ENCODE measurements at regions not wholly inside any gene's neighbourhood (a gene's known extent, or its start where the extent isn't known, plus 50 kb on each side); places are given as distances from the start of the nearest gene placed in this dataset.

GRCh38 chr13:37345869-37346268, 240.4 kb upstream of the CSNK1A1L start:
- TF ChIP-seq POLR2A (IDR thresholded peaks at IDR 0.05) (no peak), CTCF (IDR thresholded peaks at IDR 0.05) (no peak), POLR2AphosphoS5 (IDR thresholded peaks at IDR 0.05) (no peak), EP300 (IDR thresholded peaks at IDR 0.05) (no peak)
- H3K36me3 ChIP-seq, result no peaks in the 10 kb centered on the region
- no peaks in the 10 kb centered on the region for H3K27me3 ChIP-seq
- no peaks in the 10 kb centered on the region for H3K9me3 ChIP-seq
- no peaks in the 10 kb centered on the region for H3K4me1 ChIP-seq
- 38% methylated on average over 1 of the region's 1 CpG for WGBS
- H3K27ac ChIP-seq, result no peak overlapping the region
- DNase-seq (ENCODE audit: low spot score in 2 of 2), result no peak
- no peak overlapping the region for H3K4me3 ChIP-seq

GRCh38 chr13:37345391-37345790, 239.9 kb upstream of the CSNK1A1L start:
- H3K36me3 ChIP-seq, result no peaks in the 10 kb centered on the region
- no peaks in the 10 kb centered on the region for H3K27me3 ChIP-seq
- no peaks in the 10 kb centered on the region for H3K4me1 ChIP-seq
- WGBS, result 88% methylated on average over 5 of the region's 5 CpGs
- no peaks in the 10 kb centered on the region for H3K9me3 ChIP-seq
- H3K27ac ChIP-seq, result no peak overlapping the region
- DNase-seq (ENCODE audit: low spot score in 2 of 2), result no peak
- TF ChIP-seq CTCF (IDR thresholded peaks at IDR 0.05) (no peak), EP300 (IDR thresholded peaks at IDR 0.05) (no peak), POLR2A (IDR thresholded peaks at IDR 0.05) (no peak), POLR2AphosphoS5 (IDR thresholded peaks at IDR 0.05) (no peak)
- no peak overlapping the region for H3K4me3 ChIP-seq

GRCh38 chr13:37344056-37344455, 238.6 kb upstream of the CSNK1A1L start:
- Histone ChIP-seq H3K4me1 (no peaks in the 10 kb centered on the region), H3K9me3 (no peaks in the 10 kb centered on the region), H3K27me3 (no peaks in the 10 kb centered on the region), H3K27ac (no peak overlapping the region), H3K4me3 (no peak overlapping the region), H3K36me3 (no peaks in the 10 kb centered on the region)
- no peak for DNase-seq (ENCODE audit: low spot score in 2 of 2)
- WGBS, result 18% methylated on average over 3 of the region's 3 CpGs
- TF ChIP-seq POLR2A (IDR thresholded peaks at IDR 0.05), result no peak
- TF ChIP-seq EP300 (IDR thresholded peaks at IDR 0.05), result no peak
- TF ChIP-seq POLR2AphosphoS5 (IDR thresholded peaks at IDR 0.05), result no peak
- TF ChIP-seq CTCF (IDR thresholded peaks at IDR 0.05), result no peak

GRCh38 chr13:37342205-37342604, 236.7 kb upstream of the CSNK1A1L start:
- Histone ChIP-seq H3K27me3 (no peaks in the 10 kb centered on the region), H3K4me1 (no peaks in the 10 kb centered on the region), H3K9me3 (no peaks in the 10 kb centered on the region), H3K4me3 (no peak overlapping the region), H3K27ac (no peak overlapping the region), H3K36me3 (no peaks in the 10 kb centered on the region)
- TF ChIP-seq CTCF (IDR thresholded peaks at IDR 0.05), result no peak
- no peak for TF ChIP-seq POLR2A (IDR thresholded peaks at IDR 0.05)
- 94% methylated on average over 4 of the region's 6 CpGs for WGBS
- no peak for DNase-seq (ENCODE audit: low spot score in 2 of 2)

- no peak for DNase-seq (ENCODE audit: low spot score in 2 of 2)
- Histone ChIP-seq H3K4me3 (no peak overlapping the region), H3K4me1 (no peaks in the 10 kb centered on the region), H3K27me3 (no peaks in the 10 kb centered on the region), H3K36me3 (no peaks in the 10 kb centered on the region), H3K9me3 (no peaks in the 10 kb centered on the region), H3K27ac (no peak overlapping the region)
- WGBS, result 100% methylated on average over 3 of the region's 7 CpGs
- TF ChIP-seq POLR2A (IDR thresholded peaks at IDR 0.05) (no peak), POLR2AphosphoS5 (IDR thresholded peaks at IDR 0.05) (no peak), EP300 (IDR thresholded peaks at IDR 0.05) (no peak), CTCF (IDR thresholded peaks at IDR 0.05) (no peak)
These were observed 235.6 kb upstream of the CSNK1A1L start for GRCh38 chr13:37340901-37341670.
